OCI-LY3 (cell line): ENCODE measurements at regions not wholly inside any gene's neighbourhood (a gene's known extent, or its start where the extent isn't known, plus 50 kb on each side); places are given as distances from the start of the nearest gene placed in this dataset.

Source experiments
- H2AFZ ChIP-seq: fragments of 200-600, 300-600 bp; shearing (Covaris generic); 2 replicates; pipeline ENCODE4 v1.6.0; 2014; ENCODE audit warnings: antibody characterized with exemption, low read depth, low read length
- H3K27ac ChIP-seq: fragments of 200-600, 300-600 bp; sonication (generic); 2 replicates; pipeline ENCODE4 v1.5.1; 2014; ENCODE audit warnings: mild to moderate bottlenecking, low read length, moderate library complexity, mixed read lengths
- H3K27me3 ChIP-seq: fragments of 200-600, 300-600 bp; sonication (generic); 2 replicates; pipeline ENCODE4 v1.6.1; 2014; ENCODE audit warnings: low read depth, low read length, mixed read lengths
- H3K36me3 ChIP-seq: fragments of 200-600, 300-600 bp; sonication (generic); replicated peaks from 2 replicates; pipeline ENCODE3; 2014; ENCODE audit warnings: low read depth, low read length, mixed read lengths
- H3K4me1 ChIP-seq: fragments of 300-600, 200-600 bp; sonication (generic); 2 replicates; pipeline ENCODE4 v1.6.1; 2014; ENCODE audit warnings: low read length, mixed read lengths
- H3K4me2 ChIP-seq: fragments of 200-600, 300-600 bp; sonication (generic); 2 replicates; pipeline ENCODE4 v1.6.1; 2014; ENCODE audit warnings: low read length, mixed read lengths
- H3K4me3 ChIP-seq: fragments of 300-600, 200-600 bp; sonication (generic); 2 replicates; pipeline ENCODE4 v1.5.1; 2014; ENCODE audit warnings: antibody characterized with exemption, mild to moderate bottlenecking, low read length, moderate library complexity
- H3K79me2 ChIP-seq: fragments of 300-600, 200-600 bp; shearing (Covaris generic); 2 replicates; pipeline ENCODE4 v1.6.1; 2014; ENCODE audit warnings: mild to moderate bottlenecking, low read length, mixed read lengths
- H3K9ac ChIP-seq: fragments of 300-600, 200-600 bp; shearing (Covaris generic); 2 replicates; pipeline ENCODE4 v1.6.0; 2014; ENCODE audit warnings: mild to moderate bottlenecking, low read length, moderate library complexity
- H3K9me3 ChIP-seq: fragments of 200-600, 300-600 bp; shearing (Covaris generic); 2 replicates; pipeline ENCODE4 v1.6.1; 2014; ENCODE audit warnings: low read length, mixed read lengths; ENCODE audit not compliant: insufficient read depth
- H4K20me1 ChIP-seq: fragments of 200-600, 300-600 bp; sonication (generic); 2 replicates; pipeline ENCODE4 v1.6.1; 2016; ENCODE audit warnings: low read length, mixed read lengths; ENCODE audit not compliant: insufficient read depth
- CTCF ChIP-seq: fragments of 200-600, 300-600 bp; sonication (generic); IDR thresholded peaks from 2 replicates; pipeline ENCODE4 v1.5.1; 2014; ENCODE audit warnings: antibody characterized with exemption, low read length, low read depth
- EZH2phosphoT487 ChIP-seq: fragments of 200-600 bp; shearing (Covaris generic); IDR thresholded peaks from 2 replicates; pipeline ENCODE4 v1.6.1; 2018; ENCODE audit warnings: antibody characterized with exemption, mixed run types, low read depth

- H3K79me2 ChIP-seq: no peaks in the 10 kb centered on the region
Measured at GRCh38 chr17:36778448-36778847, 158.8 kb upstream of the LHX1 start.

GRCh38 chr17:36779550-36779949 lies 157.7 kb upstream of the LHX1 start:
- Histone ChIP-seq H2AFZ (no peak overlapping the region), H3K27ac (no peak overlapping the region), H3K4me3 (no peak overlapping the region), H3K36me3 (no peaks in the 10 kb centered on the region), H3K9ac (no peak overlapping the region), H3K79me2 (no peaks in the 10 kb centered on the region), H3K27me3 (peaks cover 22% of the 10 kb centered on the region; the same call in 1 of the 2 replicates), H3K9me3 (no peaks in the 10 kb centered on the region), H3K4me2 (no peak overlapping the region), H4K20me1 (no peaks in the 10 kb centered on the region), H3K4me1 (no peaks in the 10 kb centered on the region)
- TF ChIP-seq CTCF: no peak
- no peak for TF ChIP-seq EZH2phosphoT487

More at GRCh38 chr17:36778448-36778847, 158.8 kb upstream of the LHX1 start:
- peaks cover 21% of the 10 kb centered on the region for H3K27me3 ChIP-seq
- TF ChIP-seq EZH2phosphoT487 (no peak), CTCF (no peak)
- H4K20me1 ChIP-seq: no peaks in the 10 kb centered on the region
- no peak overlapping the region for H3K4me3 ChIP-seq
- no peak overlapping the region for H2AFZ ChIP-seq
- no peak overlapping the region for H3K27ac ChIP-seq
- H3K36me3 ChIP-seq: no peaks in the 10 kb centered on the region
- H3K9ac ChIP-seq: no peak overlapping the region
- H3K9me3 ChIP-seq: no peaks in the 10 kb centered on the region
- H3K4me1 ChIP-seq: no peaks in the 10 kb centered on the region
- H3K4me2 ChIP-seq: no peak overlapping the region

GRCh38 chr17:36784633-36785032 lies 152.6 kb upstream of the LHX1 start:
- Histone ChIP-seq H3K27ac (no peak overlapping the region), H3K36me3 (no peaks in the 10 kb centered on the region), H3K4me2 (no peak overlapping the region), H3K9ac (no peak overlapping the region), H3K4me1 (no peaks in the 10 kb centered on the region), H3K4me3 (no peak overlapping the region), H2AFZ (no peak overlapping the region), H3K27me3 (peaks cover 21% of the 10 kb centered on the region; the same call in 1 of the 2 replicates), H3K9me3 (no peaks in the 10 kb centered on the region), H4K20me1 (no peaks in the 10 kb centered on the region), H3K79me2 (no peaks in the 10 kb centered on the region)
- TF ChIP-seq EZH2phosphoT487 (no peak), CTCF (no peak)

- no peak overlapping the region for H3K4me2 ChIP-seq
- no peaks in the 10 kb centered on the region for H3K36me3 ChIP-seq
- no peak overlapping the region for H3K4me3 ChIP-seq
- no peaks in the 10 kb centered on the region for H4K20me1 ChIP-seq
- H3K27me3 ChIP-seq: peaks cover 22% of the 10 kb centered on the region; the same call in 1 of the 2 replicates
- no peaks in the 10 kb centered on the region for H3K79me2 ChIP-seq
- no peak overlapping the region for H3K27ac ChIP-seq
- H3K9me3 ChIP-seq: no peaks in the 10 kb centered on the region
- H3K9ac ChIP-seq: no peak overlapping the region
- TF ChIP-seq CTCF (no peak), EZH2phosphoT487 (no peak)
- no peak overlapping the region for H2AFZ ChIP-seq
- H3K4me1 ChIP-seq: peaks cover 5% of the 10 kb centered on the region; the same call in 1 of the 2 replicates
Measured at GRCh38 chr17:36786867-36787266, 150.4 kb upstream of the LHX1 start.
